NCI-H748 (cell line): ENCODE measurements at regions not wholly inside any gene's neighbourhood (a gene's known extent, or its start where the extent isn't known, plus 50 kb on each side); places are given as distances from the start of the nearest gene placed in this dataset.
"Not testable (repeated sequence)": the region's sequence is repeated elsewhere in the genome, so short reads cannot be mapped to it uniquely, and the experiment has no call there.

ENCODE experiments used
- DNase-seq: peaks from one replicate; lab custom pipeline; 2025; ENCODE audit not compliant: unreplicated experiment; lab: John Stamatoyannopoulos, UW

- DNase-seq = no peak
Observed at GRCh38 chr1:166691476-166691875, 147.8 kb upstream of the POGK start.

GRCh38 chr1:166692346-166692745, 146.9 kb upstream of the POGK start:
- no peak for DNase-seq

- DNase-seq = no peak
Observed at GRCh38 chr1:166693158-166693557, 146.1 kb upstream of the POGK start.

- DNase-seq = no peak
Observed at GRCh38 chr1:166693673-166694297, 145.5 kb upstream of the POGK start.

- DNase-seq = peak; percentile 66
Observed at GRCh38 chr1:166695115-166695514, 144.2 kb upstream of the POGK start.

- not testable (repeated sequence) for DNase-seq
Observed at GRCh38 chr1:166695834-166696233, 143.4 kb upstream of the POGK start.

GRCh38 chr1:166698771-166699170, 140.5 kb upstream of the POGK start:
- DNase-seq = no peak

GRCh38 chr1:166699613-166700012, 139.7 kb upstream of the POGK start:
- DNase-seq = no peak

GRCh38 chr1:166700696-166701095, 138.6 kb upstream of the POGK start:
- DNase-seq = no peak

GRCh38 chr1:166701603-166702100, 137.6 kb upstream of the POGK start:
- no peak for DNase-seq

GRCh38 chr1:166703141-166703540, 136.1 kb upstream of the POGK start:
- DNase-seq = no peak

GRCh38 chr1:166703726-166704462, 135.4 kb upstream of the POGK start:
- no peak for DNase-seq

- no peak for DNase-seq
Observed at GRCh38 chr1:166705376-166706289, 133.6 kb upstream of the POGK start.

GRCh38 chr1:166716620-166717019, 122.7 kb upstream of the POGK start:
- DNase-seq = no peak

GRCh38 chr1:166721145-166721544, 118.1 kb upstream of the POGK start:
- no peak for DNase-seq

- DNase-seq = no peak
Observed at GRCh38 chr1:166730299-166730888, 108.9 kb upstream of the POGK start.

GRCh38 chr1:166738140-166738539, 101.1 kb upstream of the POGK start:
- no peak for DNase-seq

- DNase-seq = no peak
Observed at GRCh38 chr1:166738873-166739272, 100.4 kb upstream of the POGK start.

GRCh38 chr1:166740668-166741276, 98.5 kb upstream of the POGK start:
- DNase-seq = no peak

GRCh38 chr1:166763318-166763717, 76.0 kb upstream of the POGK start:
- DNase-seq = no peak

- DNase-seq = no peak
Observed at GRCh38 chr1:166766942-166767341, 72.3 kb upstream of the POGK start.
